Activated CD4-positive, alpha-beta T cell treated with anti-CD3 and anti-CD28 coated beads, Interleukin-2, Interleukin-4, amounts not matched to agents 100 ng/mL and 50 ng/mL, durations not matched to agents 16 hours and 8 hours (primary cell): ENCODE measurements at regions not wholly inside any gene's neighbourhood (a gene's known extent, or its start where the extent isn't known, plus 50 kb on each side); places are given as distances from the start of the nearest gene placed in this dataset.
"Not testable (repeated sequence)": the region's sequence is repeated elsewhere in the genome, so short reads cannot be mapped to it uniquely, and the experiment has no call there.

ENCODE experiments used
- DNase-seq: peaks from one replicate; pipeline ENCODE4 v3.0.0-alpha.2; 2020; ENCODE audit warnings: low spot score

- not testable (repeated sequence) for DNase-seq
These were observed 111.4 kb downstream of the CCDC74A start for GRCh38 chr2:131639001-131639620.

- no peak for DNase-seq
These were observed 113.9 kb downstream of the CCDC74A start for GRCh38 chr2:131641414-131642206.

DNA sequence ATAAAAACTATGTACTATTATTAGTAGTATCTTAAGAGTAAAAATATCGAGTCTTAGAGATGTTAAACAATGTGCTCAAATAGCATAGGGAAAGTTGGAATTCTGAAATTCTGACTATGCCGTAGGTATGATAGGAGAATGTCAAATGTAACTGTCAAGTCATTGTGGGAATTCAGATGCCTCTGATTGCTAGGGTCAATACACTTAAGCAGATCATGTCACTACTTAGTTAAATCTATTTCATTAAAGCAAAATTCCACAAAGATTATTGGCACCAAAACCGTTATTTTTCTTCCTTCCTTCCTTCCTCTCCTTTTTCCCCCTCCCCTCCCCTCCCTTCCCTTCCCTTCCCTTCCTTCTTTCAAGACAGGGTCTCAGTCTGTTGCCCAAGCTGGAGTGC, 115.5 kb downstream of the CCDC74A start:
- not testable (repeated sequence) for DNase-seq

DNA sequence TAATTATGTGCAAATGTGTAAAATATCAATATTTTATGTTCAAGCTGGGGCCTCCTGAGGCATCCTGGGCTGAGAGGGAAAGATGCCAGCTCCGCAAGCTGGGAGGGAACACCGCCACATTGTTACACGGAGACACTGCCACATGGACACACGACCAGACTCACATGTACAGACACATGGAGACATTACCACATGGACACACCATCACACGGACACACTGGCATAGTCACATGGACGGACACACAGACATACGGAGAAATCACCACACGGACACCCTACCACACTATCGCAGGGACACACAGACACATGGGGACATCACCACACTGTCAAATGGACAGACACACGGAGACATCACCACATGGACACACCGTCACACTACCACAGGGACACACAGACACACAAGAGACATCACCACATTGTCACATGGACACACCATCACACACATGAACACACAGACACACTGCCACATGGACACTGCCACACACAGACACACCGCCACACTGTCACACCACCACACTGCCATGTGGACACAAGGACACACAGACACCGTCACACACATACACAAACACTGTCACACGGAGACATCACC, 117.6 kb downstream of the CCDC74A start:
- no peak for DNase-seq

DNA sequence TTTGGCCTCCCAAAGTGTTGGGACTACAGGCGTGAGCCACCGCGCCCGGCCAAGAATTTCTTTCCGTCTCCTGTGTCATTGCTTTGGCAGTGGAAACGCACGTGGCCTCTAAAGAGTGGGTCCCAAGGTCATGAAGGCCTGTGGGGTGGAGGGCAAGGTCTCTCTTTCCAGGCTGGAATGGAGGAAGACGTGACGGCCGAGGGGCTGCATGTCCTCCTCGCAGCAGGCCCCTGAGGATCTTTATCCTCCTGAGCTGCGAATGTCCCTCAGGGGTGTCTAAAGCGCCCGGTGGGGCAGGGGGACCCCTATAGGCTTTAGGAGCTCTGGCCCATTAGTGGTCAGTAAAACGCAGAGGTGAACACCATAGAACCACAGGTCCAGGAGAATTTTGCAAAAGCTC, 118.5 kb downstream of the CCDC74A start:
- DNase-seq, result not testable (repeated sequence)

GRCh38 chr2:131646669-131647297, 119.1 kb downstream of the CCDC74A start:
- DNase-seq, result no peak

GRCh38 chr2:131648565-131648964, 120.9 kb downstream of the CCDC74A start:
- DNase-seq, result not testable (repeated sequence)

DNA sequence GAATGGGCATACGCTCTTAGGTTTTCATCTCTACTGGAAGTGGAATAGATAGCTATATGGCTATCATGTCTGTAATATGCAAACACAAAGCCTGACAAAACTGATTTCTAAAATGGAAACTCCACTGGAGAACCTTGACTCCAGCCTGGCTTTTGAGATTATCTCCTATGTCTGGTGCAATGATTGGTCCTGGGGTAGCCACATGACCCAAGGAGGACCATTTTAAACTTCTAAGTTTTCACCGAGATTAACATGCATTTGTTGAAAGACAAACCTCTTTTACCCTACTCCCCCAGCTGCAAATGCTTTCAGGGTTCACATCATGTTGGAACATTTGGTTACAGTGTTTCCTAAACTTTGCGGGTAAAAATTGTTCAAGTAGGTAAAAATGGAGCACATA, 124.6 kb downstream of the CCDC74A start:
- DNase-seq, result not testable (repeated sequence)

DNA sequence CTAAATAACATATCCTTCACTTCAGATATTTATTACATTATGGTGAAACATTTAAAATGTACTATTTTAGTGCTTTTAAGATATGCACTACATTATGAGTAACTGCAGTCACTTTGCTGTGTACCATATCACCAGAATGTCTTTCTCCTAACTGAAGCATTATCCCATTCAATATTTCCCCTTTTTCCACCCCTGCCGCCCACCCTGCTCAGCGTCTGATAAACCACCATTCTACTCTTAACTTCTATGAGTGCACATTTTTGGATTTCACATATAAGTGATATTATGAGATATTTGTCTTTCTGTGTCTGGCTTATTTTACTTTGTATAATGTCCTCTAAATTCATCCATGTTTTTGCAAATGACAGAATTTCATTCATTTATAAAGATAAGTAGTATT, 126.4 kb downstream of the CCDC74A start:
- not testable (repeated sequence) for DNase-seq

DNA sequence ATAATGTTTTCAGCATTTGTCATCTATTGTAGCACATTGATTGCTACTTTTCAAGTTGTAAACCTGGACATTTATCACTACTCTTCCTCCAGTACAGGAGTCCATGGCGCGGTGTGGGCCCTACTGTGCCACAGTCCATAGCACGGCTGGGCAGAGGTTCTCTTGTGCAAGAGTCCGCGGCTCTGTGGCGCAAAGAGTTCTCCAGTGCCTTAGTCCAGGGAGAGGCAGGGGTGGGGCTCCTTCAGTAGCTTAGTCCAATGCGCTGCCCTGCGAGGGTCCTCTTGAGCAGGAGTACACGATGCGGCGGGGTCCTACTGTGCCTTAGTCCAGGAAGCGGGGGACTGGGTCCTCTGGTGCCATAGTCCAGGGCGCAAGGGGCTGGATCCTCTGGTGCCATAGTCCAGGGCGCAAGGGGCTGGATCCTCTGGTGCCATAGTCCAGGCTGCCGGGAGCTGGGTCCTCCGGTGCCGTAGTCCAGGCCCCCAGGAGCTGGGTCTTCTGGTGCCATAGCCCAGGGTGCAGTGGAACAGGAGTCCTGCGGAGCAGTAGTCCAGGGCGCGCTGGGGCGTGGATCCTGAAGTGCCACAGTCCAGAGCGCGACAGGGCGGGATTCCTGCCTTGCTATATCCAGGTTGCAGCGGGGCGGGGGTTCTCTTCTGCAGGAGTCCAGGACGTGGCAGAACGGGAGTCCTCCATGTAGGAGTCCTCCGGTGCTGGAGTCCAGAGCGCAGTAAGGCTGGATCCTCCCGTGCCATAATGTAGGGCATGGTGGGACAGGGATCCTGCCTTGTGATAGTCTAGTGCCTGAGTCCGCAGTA, 129.3 kb downstream of the CCDC74A start:
- DNase-seq, result no peak

DNA sequence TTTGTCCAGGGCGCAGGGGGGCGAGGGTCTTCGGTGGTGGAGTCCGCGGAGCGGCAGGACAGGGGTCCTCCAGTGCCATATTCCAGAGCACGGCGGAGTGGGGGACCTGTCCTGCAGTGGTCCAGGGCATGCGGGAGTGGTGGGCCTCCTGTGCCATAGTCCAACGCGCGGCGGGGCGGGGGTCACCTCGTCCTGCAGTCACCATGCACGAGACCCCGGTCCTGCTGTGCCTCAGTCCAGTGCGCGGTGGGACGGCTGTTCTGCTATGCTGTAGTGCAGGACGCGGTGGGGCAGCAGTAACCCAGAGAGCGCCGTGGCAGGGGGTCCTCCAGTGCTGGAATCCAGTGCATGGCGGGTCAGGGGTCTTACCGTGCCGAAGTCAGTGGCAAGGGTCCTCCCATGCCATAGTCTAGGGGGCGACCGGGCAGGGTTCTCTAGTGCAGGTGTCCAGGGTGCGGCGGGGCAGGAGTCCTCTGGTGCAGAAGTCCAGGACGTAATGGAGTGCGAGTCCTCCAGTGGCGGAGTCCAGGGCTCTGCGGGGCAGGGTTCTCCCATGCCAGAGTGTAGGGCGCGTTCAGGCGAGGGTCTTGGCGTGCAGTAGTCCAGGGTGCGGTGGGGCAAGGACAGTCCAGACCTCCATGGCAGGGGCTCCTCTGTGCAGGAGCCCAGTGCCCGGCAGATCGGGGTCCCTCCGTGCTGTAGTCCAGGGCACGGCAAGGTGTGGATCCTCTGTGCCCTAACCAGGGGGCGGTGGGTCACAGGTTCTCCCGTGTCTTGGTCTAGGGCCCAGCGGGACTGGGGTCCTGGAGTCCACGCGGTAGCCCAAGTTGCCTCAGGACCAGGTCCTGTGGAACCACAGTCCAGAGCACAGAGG, 130.4 kb downstream of the CCDC74A start:
- no peak for DNase-seq

- DNase-seq, result no peak
These were observed 131.1 kb downstream of the CCDC74A start for GRCh38 chr2:131658769-131659131.

GRCh38 chr2:131659168-131659572, 131.5 kb downstream of the CCDC74A start:
- DNase-seq, result no peak

DNA sequence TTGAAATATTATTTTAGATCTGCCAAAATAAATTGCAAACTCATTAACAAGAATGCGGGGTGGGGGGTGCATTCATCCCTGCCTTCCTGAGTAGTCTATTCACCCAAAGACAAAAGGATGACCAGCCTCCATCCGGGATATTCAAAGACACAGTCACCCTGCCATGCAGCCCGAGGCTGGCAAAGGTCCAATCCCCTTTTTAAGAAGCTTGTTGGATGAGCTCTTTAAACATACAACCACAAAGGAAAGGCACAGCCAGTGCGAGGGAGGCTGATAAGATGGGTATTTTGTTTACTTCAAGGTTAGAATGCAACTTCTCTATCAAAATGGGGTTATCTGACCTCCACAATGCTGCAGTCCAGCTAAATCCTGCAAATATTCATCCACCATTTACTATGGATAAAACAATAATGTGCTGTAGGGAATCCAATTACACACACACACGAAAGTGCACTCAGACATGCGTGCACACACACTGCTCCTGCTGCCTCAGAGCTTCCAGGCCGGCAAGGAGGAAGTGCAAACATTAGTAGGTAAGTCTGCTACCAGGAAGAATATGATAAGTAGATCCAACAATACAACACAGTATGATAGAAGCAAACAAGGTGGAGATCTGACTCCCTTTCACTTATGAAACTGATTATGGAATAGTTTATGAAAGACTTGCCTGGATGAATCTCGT, 133.6 kb downstream of the CCDC74A start:
- DNase-seq, result not testable (repeated sequence)

DNA sequence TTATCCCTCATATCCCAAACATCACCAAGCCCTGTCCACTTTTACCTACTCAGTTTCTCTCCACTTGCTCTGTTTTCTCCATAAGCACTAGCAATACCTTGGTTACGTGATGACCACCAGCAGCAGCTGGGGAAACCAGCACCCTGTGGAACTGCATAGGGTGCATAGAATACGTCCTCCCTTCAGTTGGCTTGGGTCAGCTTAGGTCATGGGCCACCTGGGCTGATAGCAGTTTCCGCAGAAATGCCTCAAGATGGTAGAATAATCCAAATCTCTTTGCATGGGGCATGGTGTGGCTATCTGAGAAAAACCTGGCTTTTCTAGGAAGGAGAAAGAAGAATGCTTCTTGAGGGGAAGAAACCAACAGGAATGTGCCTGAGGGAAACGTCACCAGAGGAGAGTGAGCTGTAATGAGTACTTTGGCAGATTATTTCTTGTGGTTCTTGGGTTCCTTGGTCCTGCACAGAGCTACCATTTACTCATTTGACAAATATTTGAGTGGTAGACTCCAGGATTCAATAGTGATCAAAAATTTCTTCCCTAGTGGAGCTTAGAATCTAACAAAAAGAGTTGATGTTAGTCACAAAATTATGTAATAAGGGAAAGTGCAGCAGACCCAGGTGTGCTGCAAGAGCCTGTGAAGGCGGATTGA, 134.3 kb downstream of the CCDC74A start:
- DNase-seq, result not testable (repeated sequence)

DNA sequence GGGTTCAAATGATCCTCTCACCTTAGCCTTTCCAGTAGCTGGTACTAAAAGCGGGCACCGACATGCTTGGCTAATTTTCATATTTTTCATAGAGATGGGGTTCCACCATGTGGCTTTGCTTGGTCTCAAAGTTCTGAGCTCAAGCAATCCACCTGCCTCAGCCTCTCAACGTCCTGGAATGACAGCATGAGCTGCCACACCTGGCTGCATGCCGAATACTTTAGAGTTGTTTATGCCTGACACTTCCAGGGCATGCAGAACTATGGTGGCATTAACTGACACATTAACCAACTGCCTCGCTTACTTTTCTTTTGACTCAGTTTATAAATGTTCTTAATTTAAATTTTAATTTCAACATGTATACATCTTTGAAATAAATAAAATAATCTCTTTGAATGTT, 135.8 kb downstream of the CCDC74A start:
- DNase-seq, result not testable (repeated sequence)

DNA sequence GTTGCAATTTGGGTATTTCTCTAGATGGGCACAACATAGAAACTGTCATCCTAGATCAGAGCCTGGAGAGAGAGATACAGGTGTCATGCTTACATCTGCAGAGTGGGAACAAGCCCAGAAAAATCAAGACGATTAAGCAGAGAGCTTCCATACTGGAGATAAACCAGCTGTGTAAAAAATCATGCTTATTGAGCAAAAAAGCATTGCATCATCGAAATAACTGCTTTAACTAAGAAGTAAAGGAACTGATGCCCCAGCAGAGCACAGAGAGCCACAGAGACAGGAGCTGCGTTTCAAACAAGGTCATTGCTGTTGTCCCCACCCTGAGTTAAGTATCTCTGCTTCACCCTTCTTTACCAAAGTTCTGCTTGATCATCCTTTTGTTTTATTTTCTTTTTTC, 138.0 kb downstream of the CCDC74A start:
- not testable (repeated sequence) for DNase-seq

GRCh38 chr2:131668794-131669540, 141.3 kb downstream of the CCDC74A start:
- not testable (repeated sequence) for DNase-seq
